SK-N-SH (cell line): ENCODE measurements at regions not wholly inside any gene's neighbourhood (a gene's known extent, or its start where the extent isn't known, plus 50 kb on each side); places are given as distances from the start of the nearest gene placed in this dataset.

Source experiments
- CTCF ChIA-PET: fragments of 300-600, 350-600 bp; formaldehyde crosslinking; extraction: SDS; loops from one replicate; lab custom pipeline; 2021; lab: Yijun Ruan, JAX
- POLR2A ChIA-PET: fragments of 350-600 bp; sonication (Branson Sonifier 250); formaldehyde crosslinking; extraction: SDS; loops from one replicate; lab custom pipeline; 2020; ENCODE audit warnings: antibody characterized with exemption, inconsistent platforms; lab: Yijun Ruan, JAX
- DNase-seq: peaks from one replicate; pipeline ENCODE4 v3.0.0; 2012
- H2AFZ ChIP-seq: fragments of 200-600 bp; sonication (generic); 2 replicates; pipeline ENCODE4 v1.8.1; 2016; ENCODE audit warnings: antibody characterized with exemption, mild to moderate bottlenecking, low read depth
- H3F3A ChIP-seq: fragments of 200-600 bp; sonication (generic); replicated peaks from 2 replicates; pipeline ENCODE3; 2016; ENCODE audit warnings: antibody characterized with exemption, mild to moderate bottlenecking; ENCODE audit not compliant: insufficient read depth
- H3K27ac ChIP-seq, 2 experiments: fragments of 200-500 bp in 1 of 2; fragments of 200-600 bp in 1 of 2; sonication (Bioruptor generic) in 1 of 2; sonication (generic), shearing (Covaris generic) in 1 of 2; 2 replicates each; pipeline versions ENCODE4 v1.5.1 to v1.6.1; 2014 to 2016; ENCODE audit warnings: low read depth in 2 of 2, inconsistent platforms in 1 of 2, low read length in 1 of 2, mild to moderate bottlenecking in 1 of 2, mixed read lengths in 1 of 2
- H3K27me3 ChIP-seq: fragments of 200-600 bp; sonication (generic), shearing (Covaris generic); 2 replicates; pipeline ENCODE4 v1.6.1; 2016; ENCODE audit warnings: mixed run types; ENCODE audit not compliant: insufficient read depth
- H3K36me3 ChIP-seq, 2 experiments: fragments of 200-500 bp in 1 of 2; fragments of 200-600 bp in 1 of 2; sonication (Bioruptor generic) in 1 of 2; sonication (generic) in 1 of 2; replicated peaks in 1 of 2; 2 replicates each; pipeline versions ENCODE3 to v1.5.1; 2014 to 2016; ENCODE audit warnings: low read length in 1 of 2, mild to moderate bottlenecking in 1 of 2; ENCODE audit not compliant: insufficient read depth in 2 of 2, control insufficient read depth in 1 of 2
- H3K4me1 ChIP-seq, 2 experiments: fragments of 200-500 bp in 1 of 2; fragments of 200-600 bp in 1 of 2; sonication (Bioruptor generic) in 1 of 2; sonication (generic), shearing (Covaris generic) in 1 of 2; 2 replicates each; pipeline versions ENCODE4 v1.5.1 to v1.6.1; 2014 to 2016; ENCODE audit warnings: low read depth in 1 of 2, low read length in 1 of 2, mixed run types in 1 of 2; ENCODE audit not compliant: insufficient read depth in 2 of 2, control insufficient read depth in 1 of 2
- H3K4me2 ChIP-seq: fragments of 200-600 bp; sonication (generic), shearing (Covaris generic); 2 replicates; pipeline ENCODE4 v1.6.1; 2017; ENCODE audit warnings: mixed run types
- H3K4me3 ChIP-seq, 2 experiments: fragments of 200-500 bp in 1 of 2; fragments of 200-600 bp in 1 of 2; sonication (Bioruptor generic) in 1 of 2; sonication (generic), shearing (Covaris generic) in 1 of 2; 2 replicates each; pipeline versions ENCODE4 v1.5.1 to v1.8.1; 2014 to 2016; ENCODE audit warnings: low read depth in 2 of 2, inconsistent platforms in 1 of 2, low read length in 1 of 2, mild to moderate bottlenecking in 1 of 2, mixed read lengths in 1 of 2, moderate library complexity in 1 of 2
- H3K79me2 ChIP-seq: fragments of 200-600 bp; sonication (generic); 2 replicates; pipeline ENCODE4 v1.8.1; 2017; ENCODE audit warnings: mild to moderate bottlenecking; ENCODE audit not compliant: insufficient read depth
- H3K9ac ChIP-seq: fragments of 200-600 bp; sonication (generic); 2 replicates; pipeline ENCODE4 v1.6.1; 2017; ENCODE audit warnings: mixed run types
- H3K9me2 ChIP-seq: fragments of 200-600 bp; sonication (generic); 2 replicates; pipeline ENCODE4 v1.6.1; 2017; ENCODE audit warnings: mixed run types
- H3K9me3 ChIP-seq: fragments of 200-600 bp; sonication (generic); 2 replicates; pipeline ENCODE4 v1.6.1; 2017; ENCODE audit warnings: mixed run types, mild to moderate bottlenecking, moderate library complexity
- H4K20me1 ChIP-seq: fragments of 200-600 bp; sonication (generic); 2 replicates; pipeline ENCODE4 v1.6.1; 2017; ENCODE audit warnings: mild to moderate bottlenecking, mixed run types; ENCODE audit not compliant: insufficient read depth
- EZH2phosphoT487 ChIP-seq: fragments of 200-600 bp; sonication (generic); IDR thresholded peaks from 2 replicates; pipeline ENCODE4 v1.6.1; 2017; ENCODE audit warnings: low read depth, mixed run types, mild to moderate bottlenecking, antibody characterized with exemption, moderate library complexity, borderline replicate concordance
- GABPA ChIP-seq: IDR thresholded peaks from 2 replicates; pipeline ENCODE4 v1.4.0; 2012; ENCODE audit warnings: low read depth, mild to moderate bottlenecking
- GATA2 ChIP-seq: sonication (generic); formaldehyde crosslinking; IDR thresholded peaks from 2 replicates; pipeline ENCODE4 v1.5.0; 2020; ENCODE audit warnings: mild to moderate bottlenecking, missing genetic modification reagents
- MEF2A ChIP-seq: IDR thresholded peaks from 2 replicates; pipeline ENCODE4 v1.4.0; 2012; ENCODE audit warnings: low read depth, borderline replicate concordance
- NFIC ChIP-seq: IDR thresholded peaks from 2 replicates; pipeline ENCODE4 v1.4.0; 2012; ENCODE audit warnings: borderline replicate concordance
- NRF1 ChIP-seq: IDR thresholded peaks from 2 replicates; pipeline ENCODE4 v1.6.1; 2012; ENCODE audit warnings: low read depth, mild to moderate bottlenecking, low read length
- RFX5 ChIP-seq: IDR thresholded peaks from 2 replicates; pipeline ENCODE4 v1.6.1; 2012; ENCODE audit warnings: mild to moderate bottlenecking, improper control_type of control experiment, low read length
- SIN3A ChIP-seq: IDR thresholded peaks from 2 replicates; pipeline ENCODE4 v1.6.1; 2012; ENCODE audit warnings: low read depth, mild to moderate bottlenecking, low read length, moderate library complexity, borderline replicate concordance
- SMC3 ChIP-seq: IDR thresholded peaks from 2 replicates; pipeline ENCODE4 v1.6.1; 2012; ENCODE audit warnings: low read depth, low read length, improper control_type of control experiment
- TAF1 ChIP-seq: IDR thresholded peaks from 2 replicates; pipeline ENCODE4 v1.6.1; 2012; ENCODE audit warnings: low read depth, mild to moderate bottlenecking, low read length, moderate library complexity, borderline replicate concordance
- YY1 ChIP-seq: IDR thresholded peaks from 2 replicates; pipeline ENCODE4 v1.4.0; 2012; ENCODE audit warnings: low read depth, mild to moderate bottlenecking
- WGBS: methylation state at CpG from one replicate; pipeline ENCODE4 v1.1.6; 2017; ENCODE audit warnings: low lambda C conversion rate; 5-methylcytosine and 5-hydroxymethylcytosine counted together
- TF ChIP-seq, protein P1 (sequence below): IDR thresholded peaks from 2 replicates; pipeline ENCODE4; 2012
- TF ChIP-seq, protein P2 (sequence below): IDR thresholded peaks from 2 replicates; pipeline ENCODE4 v1.4.0; 2012; ENCODE audit warnings: low read depth, borderline replicate concordance
- TF ChIP-seq, protein P3 (sequence below): fragments of 150-350 bp; IDR thresholded peaks from 2 replicates; pipeline ENCODE4 v1.6.1; 2017; ENCODE audit warnings: antibody characterized with exemption, low read length, low read depth, borderline replicate concordance
- TF ChIP-seq, protein P4 (sequence below): IDR thresholded peaks from 2 replicates; pipeline ENCODE4 v1.6.1; 2012; ENCODE audit warnings: mild to moderate bottlenecking, low read depth, low read length, moderate library complexity

DNA sequence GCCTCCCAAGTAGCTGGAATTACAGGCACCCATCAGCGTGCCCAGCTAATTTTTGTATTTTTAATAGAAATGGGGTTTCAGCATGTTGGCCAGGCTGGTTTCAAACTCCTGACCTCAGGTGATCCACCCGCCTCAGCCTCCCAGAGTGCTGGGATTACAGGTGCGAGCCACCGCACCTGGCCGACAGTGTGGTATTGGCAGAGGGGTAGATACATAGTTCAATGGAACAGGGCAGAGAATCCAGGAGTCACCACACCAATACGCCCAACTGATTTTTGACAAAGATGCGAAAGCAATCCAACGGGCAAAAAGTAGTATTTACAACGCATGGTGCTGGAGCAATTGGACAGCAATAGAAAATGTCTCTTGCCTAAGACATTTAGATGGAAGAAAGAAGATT is 164.0 kb upstream of the PPP1R26 start (continued):
- TF ChIP-seq, protein P1, sequence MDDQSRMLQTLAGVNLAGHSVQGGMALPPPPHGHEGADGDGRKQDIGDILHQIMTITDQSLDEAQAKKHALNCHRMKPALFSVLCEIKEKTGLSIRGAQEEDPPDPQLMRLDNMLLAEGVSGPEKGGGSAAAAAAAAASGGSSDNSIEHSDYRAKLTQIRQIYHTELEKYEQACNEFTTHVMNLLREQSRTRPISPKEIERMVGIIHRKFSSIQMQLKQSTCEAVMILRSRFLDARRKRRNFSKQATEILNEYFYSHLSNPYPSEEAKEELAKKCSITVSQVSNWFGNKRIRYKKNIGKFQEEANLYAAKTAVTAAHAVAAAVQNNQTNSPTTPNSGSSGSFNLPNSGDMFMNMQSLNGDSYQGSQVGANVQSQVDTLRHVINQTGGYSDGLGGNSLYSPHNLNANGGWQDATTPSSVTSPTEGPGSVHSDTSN, result no peak
- TF ChIP-seq GATA2 (no peak), GABPA (no peak), YY1 (no peak)
- TF ChIP-seq, protein P2, sequence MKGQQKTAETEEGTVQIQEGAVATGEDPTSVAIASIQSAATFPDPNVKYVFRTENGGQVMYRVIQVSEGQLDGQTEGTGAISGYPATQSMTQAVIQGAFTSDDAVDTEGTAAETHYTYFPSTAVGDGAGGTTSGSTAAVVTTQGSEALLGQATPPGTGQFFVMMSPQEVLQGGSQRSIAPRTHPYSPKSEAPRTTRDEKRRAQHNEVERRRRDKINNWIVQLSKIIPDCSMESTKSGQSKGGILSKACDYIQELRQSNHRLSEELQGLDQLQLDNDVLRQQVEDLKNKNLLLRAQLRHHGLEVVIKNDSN, result no peak

DNA sequence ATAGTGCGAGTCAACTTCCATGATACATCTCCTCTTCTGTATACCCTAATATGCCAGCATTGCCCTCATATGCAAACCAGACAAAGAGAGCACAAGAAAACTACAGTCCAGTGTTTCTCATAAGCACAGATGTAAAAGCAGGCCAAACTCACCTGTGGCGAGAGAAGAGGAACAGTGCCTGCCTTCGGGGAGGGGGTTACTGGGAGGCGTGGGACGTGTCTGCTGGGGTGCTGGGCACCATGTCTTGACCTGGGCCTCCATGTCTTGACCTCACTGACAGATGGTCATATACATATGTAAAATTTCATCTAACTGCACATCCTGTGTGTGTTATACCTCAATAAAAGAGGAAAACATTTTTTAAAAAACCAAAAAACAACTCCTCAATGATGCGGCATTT is 159.3 kb upstream of the PPP1R26 start:
- POLR2A ChIA-PET, result no interaction called here
- Histone ChIP-seq H3K4me3 (no peak overlapping the region), H3K9me3 (no peaks in the 10 kb centered on the region; the same call in 1 of the 2 replicates), H3K36me3 (no peaks in the 10 kb centered on the region), H2AFZ (no peak overlapping the region), H3K27ac (no peak overlapping the region), H3K27me3 (no peaks in the 10 kb centered on the region), H3K9me2 (no peaks in the 10 kb centered on the region), H4K20me1 (no peaks in the 10 kb centered on the region), H3K9ac (no peak overlapping the region), H3K4me2 (no peak overlapping the region), H3K4me1 (no peaks in the 10 kb centered on the region), H3K79me2 (no peaks in the 10 kb centered on the region), H3F3A (no peaks in the 10 kb centered on the region)
- WGBS, result 55% methylated on average over 6 of the region's 6 CpGs
- no peak for DNase-seq
- TF ChIP-seq EZH2phosphoT487 (no peak), SMC3 (no peak), GATA2 (no peak), YY1 (no peak), NRF1 (no peak), TAF1 (no peak), NFIC (no peak), RFX5 (no peak), SIN3A (no peak), MEF2A (no peak)
- TF ChIP-seq, protein P3, sequence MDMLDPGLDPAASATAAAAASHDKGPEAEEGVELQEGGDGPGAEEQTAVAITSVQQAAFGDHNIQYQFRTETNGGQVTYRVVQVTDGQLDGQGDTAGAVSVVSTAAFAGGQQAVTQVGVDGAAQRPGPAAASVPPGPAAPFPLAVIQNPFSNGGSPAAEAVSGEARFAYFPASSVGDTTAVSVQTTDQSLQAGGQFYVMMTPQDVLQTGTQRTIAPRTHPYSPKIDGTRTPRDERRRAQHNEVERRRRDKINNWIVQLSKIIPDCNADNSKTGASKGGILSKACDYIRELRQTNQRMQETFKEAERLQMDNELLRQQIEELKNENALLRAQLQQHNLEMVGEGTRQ, result no peak
- TF ChIP-seq, protein P4, sequence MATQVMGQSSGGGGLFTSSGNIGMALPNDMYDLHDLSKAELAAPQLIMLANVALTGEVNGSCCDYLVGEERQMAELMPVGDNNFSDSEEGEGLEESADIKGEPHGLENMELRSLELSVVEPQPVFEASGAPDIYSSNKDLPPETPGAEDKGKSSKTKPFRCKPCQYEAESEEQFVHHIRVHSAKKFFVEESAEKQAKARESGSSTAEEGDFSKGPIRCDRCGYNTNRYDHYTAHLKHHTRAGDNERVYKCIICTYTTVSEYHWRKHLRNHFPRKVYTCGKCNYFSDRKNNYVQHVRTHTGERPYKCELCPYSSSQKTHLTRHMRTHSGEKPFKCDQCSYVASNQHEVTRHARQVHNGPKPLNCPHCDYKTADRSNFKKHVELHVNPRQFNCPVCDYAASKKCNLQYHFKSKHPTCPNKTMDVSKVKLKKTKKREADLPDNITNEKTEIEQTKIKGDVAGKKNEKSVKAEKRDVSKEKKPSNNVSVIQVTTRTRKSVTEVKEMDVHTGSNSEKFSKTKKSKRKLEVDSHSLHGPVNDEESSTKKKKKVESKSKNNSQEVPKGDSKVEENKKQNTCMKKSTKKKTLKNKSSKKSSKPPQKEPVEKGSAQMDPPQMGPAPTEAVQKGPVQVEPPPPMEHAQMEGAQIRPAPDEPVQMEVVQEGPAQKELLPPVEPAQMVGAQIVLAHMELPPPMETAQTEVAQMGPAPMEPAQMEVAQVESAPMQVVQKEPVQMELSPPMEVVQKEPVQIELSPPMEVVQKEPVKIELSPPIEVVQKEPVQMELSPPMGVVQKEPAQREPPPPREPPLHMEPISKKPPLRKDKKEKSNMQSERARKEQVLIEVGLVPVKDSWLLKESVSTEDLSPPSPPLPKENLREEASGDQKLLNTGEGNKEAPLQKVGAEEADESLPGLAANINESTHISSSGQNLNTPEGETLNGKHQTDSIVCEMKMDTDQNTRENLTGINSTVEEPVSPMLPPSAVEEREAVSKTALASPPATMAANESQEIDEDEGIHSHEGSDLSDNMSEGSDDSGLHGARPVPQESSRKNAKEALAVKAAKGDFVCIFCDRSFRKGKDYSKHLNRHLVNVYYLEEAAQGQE, result no peak
- CTCF ChIA-PET, result interaction anchor here (0.9 kb wide), 1 partner anchor 13 kb away, joined by 3 read pairs; no protein-coding TSS in a partner anchor
